Astrocyte of the hippocampus (primary cell): ENCODE measurements at regions not wholly inside any gene's neighbourhood (a gene's known extent, or its start where the extent isn't known, plus 50 kb on each side); places are given as distances from the start of the nearest gene placed in this dataset.

Experiments used
- DNase-seq: peaks from one replicate; pipeline ENCODE4 v3.0.0; 2011; ENCODE audit warnings: low read depth, low spot score

GRCh38 chr11:37087650-37088572 lies 489.9 kb upstream of the RAG2 start:
- DNase-seq = no peak

DNA sequence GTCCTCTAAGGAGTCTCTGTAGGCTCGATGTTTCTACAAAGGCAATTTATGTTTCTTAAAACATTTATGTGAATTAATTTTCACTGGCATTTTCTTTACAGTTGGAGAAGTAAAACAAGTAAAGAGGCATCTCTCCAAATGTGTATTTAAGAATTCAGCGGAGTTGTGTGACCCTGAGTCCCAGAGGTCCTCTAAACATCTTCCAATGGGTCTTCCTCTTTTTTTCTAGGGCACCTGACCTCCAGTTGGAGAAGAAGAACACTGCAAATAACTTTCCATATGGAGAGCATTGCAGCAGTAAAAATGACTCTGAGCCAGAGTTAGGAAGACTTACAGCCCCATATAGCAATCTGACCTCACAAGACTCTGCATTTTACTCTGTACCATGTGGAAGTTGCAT lies 480.5 kb upstream of the RAG2 start:
- DNase-seq = no peak

GRCh38 chr11:37076866-37077265 lies 478.8 kb upstream of the RAG2 start:
- DNase-seq = peak; percentile 5

DNA sequence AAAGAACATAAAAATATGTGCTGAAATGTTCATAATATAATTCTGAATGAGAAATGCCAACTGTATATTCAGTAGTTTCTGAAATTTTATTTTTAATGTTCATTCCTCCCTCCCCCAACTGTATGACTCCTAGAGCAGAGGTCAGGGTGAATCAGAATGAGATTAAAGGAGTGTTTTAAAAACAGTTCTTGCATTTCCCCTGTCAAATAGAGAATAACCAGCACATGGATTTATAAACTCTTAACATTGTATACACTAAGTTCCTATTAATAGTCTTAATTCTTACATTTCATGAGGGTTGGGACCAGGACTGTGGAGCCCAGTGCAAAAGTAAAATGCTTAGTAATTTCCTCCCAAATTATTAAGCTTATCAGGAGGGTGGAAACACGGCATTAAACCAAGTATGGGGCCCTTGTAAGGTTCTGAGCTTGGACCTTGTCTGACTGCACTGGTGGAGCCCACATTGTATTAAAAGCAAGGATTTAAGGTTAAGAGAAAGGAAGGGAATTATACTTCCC lies 474.6 kb upstream of the RAG2 start:
- DNase-seq = no peak

GRCh38 chr11:37050311-37050710 lies 452.3 kb upstream of the RAG2 start:
- DNase-seq = no peak

DNA sequence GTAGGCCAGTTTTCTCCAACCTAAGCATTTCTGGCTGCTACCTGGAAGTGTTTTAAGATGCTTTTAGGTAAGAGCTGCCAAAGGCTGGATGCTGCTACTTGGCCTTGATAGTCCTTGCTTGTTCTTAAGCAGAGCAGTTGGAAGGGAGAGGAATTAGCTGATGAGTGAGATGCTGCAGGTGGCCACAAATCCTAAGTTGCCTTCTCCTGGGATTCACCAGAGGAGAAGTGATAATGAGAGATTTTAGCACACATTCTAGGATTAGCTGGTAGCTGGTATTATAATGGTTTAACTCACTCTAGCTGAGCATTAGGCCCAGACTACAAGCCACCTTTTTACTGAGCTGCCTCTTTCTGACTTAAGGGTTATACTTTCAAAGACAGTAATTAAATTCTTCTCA lies 442.9 kb upstream of the RAG2 start:
- DNase-seq = no peak

DNA sequence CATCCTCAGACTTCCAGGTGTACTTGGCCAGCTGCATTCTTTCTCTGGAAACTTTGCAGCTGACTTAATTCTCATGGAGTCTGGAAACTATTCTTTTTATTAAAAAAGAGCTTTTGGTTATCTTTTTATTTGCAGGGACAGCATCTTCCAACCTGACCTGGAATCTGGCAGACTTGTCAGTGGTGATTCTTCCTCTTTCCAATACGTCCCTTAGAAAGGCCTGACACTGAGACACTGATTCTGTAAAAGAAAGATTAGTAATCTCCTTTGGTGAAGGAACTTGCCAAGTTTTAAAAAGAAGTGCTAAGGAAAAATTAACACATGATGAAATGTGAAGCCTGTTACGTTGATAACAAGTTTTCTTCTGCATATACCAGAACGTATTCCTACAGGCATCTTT lies 440.9 kb upstream of the RAG2 start:
- no peak for DNase-seq

- DNase-seq = no peak
These were observed 428.7 kb upstream of the RAG2 start for GRCh38 chr11:37026741-37027140.

GRCh38 chr11:37026326-37026725 lies 428.3 kb upstream of the RAG2 start:
- no peak for DNase-seq

- no peak for DNase-seq
These were observed 408.5 kb upstream of the RAG2 start for GRCh38 chr11:37006563-37006962.

GRCh38 chr11:37002831-37003230 lies 404.8 kb upstream of the RAG2 start:
- no peak for DNase-seq

- no peak for DNase-seq
These were observed 399.6 kb upstream of the RAG2 start for GRCh38 chr11:36997656-36998055.

GRCh38 chr11:36996795-36997194 lies 398.8 kb upstream of the RAG2 start:
- no peak for DNase-seq

GRCh38 chr11:36994208-36994607 lies 396.2 kb upstream of the RAG2 start:
- no peak for DNase-seq

- no peak for DNase-seq
These were observed 390.5 kb upstream of the RAG2 start for GRCh38 chr11:36988556-36988955.

DNA sequence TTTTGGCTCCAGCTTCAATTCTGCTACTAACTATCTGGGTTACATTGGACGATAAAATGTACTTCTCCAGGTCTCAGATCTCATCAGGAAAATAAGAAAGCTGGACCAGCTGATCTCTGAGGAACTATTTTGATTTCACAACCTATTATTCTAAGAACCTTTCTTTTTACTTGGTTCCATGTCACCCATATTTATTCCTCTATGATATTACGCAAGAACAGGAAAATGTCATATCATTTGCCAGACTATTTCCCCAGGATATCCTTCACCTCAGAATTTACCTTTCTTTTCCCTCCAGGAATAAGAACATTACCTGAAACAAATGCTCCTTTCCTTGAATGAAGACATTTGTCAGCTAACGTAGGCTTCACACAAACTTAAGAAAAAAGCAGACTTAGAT lies 387.5 kb upstream of the RAG2 start:
- DNase-seq = no peak

DNA sequence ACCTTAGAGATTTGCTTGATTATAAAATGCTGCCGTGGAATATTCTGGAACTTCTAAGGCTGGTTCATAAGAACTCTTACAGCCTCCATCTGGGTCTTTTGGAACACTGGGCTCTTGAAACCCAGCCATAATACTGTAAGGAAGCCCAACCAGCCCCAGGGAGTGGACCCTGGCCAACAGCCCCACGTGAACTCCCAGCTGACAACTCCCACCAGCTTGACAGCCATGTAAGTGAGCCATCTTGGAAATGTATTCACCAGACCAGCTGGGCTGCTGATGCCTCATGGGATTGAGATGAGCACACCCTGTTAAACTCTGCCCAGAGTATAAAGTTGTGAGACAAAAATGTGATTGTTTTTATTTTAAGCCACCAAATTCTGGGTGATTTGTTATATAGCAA lies 378.7 kb upstream of the RAG2 start:
- no peak for DNase-seq

- DNase-seq = no peak
These were observed 376.7 kb upstream of the RAG2 start for GRCh38 chr11:36974771-36975170.

DNA sequence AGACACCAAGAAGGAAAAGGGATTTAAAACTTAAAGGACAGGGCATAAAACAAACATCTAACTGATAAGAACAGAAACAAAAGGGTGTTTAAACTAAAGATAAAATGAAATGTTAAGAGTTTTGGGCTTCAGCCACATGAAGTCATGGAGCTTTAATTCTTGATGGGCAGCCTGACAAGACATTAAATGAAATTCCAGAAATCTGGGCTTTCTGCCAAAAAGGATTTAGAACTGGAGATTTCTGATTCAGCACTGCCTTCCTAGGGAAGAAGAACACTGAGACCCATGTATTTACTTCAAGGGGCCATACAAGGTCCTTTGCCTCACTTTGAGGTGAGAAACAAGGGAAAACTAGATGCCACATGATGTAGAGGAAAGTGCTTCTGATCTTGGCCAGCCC lies 355.9 kb upstream of the RAG2 start:
- peak; percentile 15 for DNase-seq

DNA sequence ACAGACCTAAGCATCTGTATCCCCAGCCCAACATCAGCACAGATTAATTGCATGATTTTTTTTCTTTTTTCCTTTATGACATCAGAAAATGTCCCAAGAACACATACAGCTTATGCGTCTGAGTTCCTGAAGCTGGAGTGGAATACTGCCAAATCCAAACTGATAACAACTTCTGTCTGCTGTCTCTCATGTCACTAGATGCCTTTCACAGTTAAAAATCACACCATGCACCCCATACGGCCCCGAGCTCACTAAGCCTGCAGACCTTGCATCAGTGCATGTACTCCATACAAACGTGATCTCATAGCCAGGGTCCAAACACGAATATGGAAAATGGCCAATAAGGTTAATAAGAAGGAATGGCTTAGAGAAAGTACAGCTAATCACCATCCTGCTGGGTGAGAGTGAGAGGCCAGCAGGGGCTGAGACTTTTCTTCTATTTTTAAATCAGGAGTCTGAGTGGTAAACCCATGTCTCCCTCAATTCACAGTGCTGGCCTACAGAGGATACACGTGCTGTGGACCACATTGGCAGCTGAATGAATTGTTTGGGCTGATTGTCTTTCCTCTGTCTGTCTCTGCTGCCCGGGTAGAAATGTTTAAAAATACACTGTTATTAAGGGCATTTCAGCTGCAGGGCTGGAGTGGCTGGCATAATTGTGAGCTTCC lies 350.6 kb upstream of the RAG2 start:
- DNase-seq = peak; percentile 0

DNA sequence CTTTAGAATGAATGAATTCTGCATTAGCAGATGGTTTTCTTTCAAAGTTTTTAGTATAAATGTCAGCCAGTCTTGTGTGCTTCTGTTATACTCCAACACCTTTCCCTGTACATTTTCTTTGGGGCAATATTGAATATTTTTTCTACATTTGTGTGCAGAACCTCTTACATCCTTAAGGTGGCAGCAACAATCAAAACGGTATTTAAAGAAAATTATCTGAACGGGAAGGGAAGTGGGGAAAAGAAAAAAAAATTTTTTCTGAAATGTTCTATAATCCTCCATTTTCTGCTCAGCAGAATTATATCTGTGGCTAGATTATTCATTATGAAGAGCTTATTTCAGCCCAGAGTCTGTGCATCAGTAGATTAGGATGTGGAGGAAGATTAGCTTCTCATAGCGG lies 347.3 kb upstream of the RAG2 start:
- DNase-seq = peak; percentile 4

DNA sequence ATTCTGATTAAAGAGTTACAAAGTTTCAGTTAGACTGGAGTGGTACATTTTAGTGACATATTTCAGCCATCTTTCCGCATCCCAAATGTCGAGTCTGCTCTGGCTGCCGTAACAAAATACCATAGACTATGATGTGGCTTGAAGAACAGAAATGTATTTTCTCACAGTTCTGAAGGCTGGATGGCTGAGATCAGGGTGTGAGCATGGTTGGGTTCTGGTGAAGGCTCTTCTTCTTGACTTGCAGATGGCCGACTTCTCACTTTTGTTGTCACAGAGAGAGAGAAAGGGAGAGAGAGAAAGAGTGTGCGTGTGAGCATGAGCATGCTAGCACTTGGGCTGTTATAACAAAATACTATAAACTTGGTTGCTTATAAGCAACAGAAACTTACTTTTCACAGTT lies 335.4 kb upstream of the RAG2 start:
- DNase-seq = no peak

- no peak for DNase-seq
These were observed 333.1 kb upstream of the RAG2 start for GRCh38 chr11:36931139-36931538.
